ENCODE measurements at regions not wholly inside any gene's neighbourhood (a gene's known extent, or its start where the extent isn't known, plus 50 kb on each side); places are given as distances from the start of the nearest gene placed in this dataset.
"Not testable (repeated sequence)": the region's sequence is repeated elsewhere in the genome, so short reads cannot be mapped to it uniquely, and the experiment has no call there.

- TF ChIP-seq, protein P1, sequence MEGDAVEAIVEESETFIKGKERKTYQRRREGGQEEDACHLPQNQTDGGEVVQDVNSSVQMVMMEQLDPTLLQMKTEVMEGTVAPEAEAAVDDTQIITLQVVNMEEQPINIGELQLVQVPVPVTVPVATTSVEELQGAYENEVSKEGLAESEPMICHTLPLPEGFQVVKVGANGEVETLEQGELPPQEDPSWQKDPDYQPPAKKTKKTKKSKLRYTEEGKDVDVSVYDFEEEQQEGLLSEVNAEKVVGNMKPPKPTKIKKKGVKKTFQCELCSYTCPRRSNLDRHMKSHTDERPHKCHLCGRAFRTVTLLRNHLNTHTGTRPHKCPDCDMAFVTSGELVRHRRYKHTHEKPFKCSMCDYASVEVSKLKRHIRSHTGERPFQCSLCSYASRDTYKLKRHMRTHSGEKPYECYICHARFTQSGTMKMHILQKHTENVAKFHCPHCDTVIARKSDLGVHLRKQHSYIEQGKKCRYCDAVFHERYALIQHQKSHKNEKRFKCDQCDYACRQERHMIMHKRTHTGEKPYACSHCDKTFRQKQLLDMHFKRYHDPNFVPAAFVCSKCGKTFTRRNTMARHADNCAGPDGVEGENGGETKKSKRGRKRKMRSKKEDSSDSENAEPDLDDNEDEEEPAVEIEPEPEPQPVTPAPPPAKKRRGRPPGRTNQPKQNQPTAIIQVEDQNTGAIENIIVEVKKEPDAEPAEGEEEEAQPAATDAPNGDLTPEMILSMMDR (IDR thresholded peaks at IDR 0.05; ENCODE audit: insufficient read depth, low read length) = not testable (repeated sequence)
- not testable (repeated sequence) for TF ChIP-seq SPI1 (IDR thresholded peaks at IDR 0.05; ENCODE audit: borderline replicate concordance, low read depth)
These were observed 1643.7 kb downstream of the SPATA31A7 start for GRCh38 chr9:62833323-62834200.

Measured in HL-60 (cell line).